ENCODE measurements at regions not wholly inside any gene's neighbourhood (a gene's known extent, or its start where the extent isn't known, plus 50 kb on each side); places are given as distances from the start of the nearest gene placed in this dataset.
"Not testable (repeated sequence)": the region's sequence is repeated elsewhere in the genome, so short reads cannot be mapped to it uniquely, and the experiment has no call there.

- not testable (repeated sequence) for TF ChIP-seq CTCF (IDR thresholded peaks at IDR 0.05; ENCODE audit: insufficient read depth, low read length); REST (IDR thresholded peaks at IDR 0.05; ENCODE audit: insufficient replicate concordance, low read depth); POLR2AphosphoS5 (IDR thresholded peaks at IDR 0.05; ENCODE audit: low read depth); SPI1 (IDR thresholded peaks at IDR 0.05; ENCODE audit: borderline replicate concordance, low read depth); GABPA (IDR thresholded peaks at IDR 0.05; ENCODE audit: low read depth)
These were observed 114.9 kb upstream of the XIST start for GRCh38 chrX:73967461-73967860.
